K562 (cell line): ENCODE measurements at regions not wholly inside any gene's neighbourhood (a gene's known extent, or its start where the extent isn't known, plus 50 kb on each side); places are given as distances from the start of the nearest gene placed in this dataset.

Source experiments
- ATAC-seq: fragments of 200-7000 bp; cut with Tn5 transposase; 3 replicates; pipeline ENCODE4 v1.9.1; 2020; ENCODE audit warnings: moderate library complexity
- BruUV-seq: library from RNA; stranded (reverse); fragments of 400-500 nt; replicated peaks from 2 replicates; lab custom pipeline; 2021; lab: Mats Ljungman, UMichigan
- CTCF ChIA-PET: fragments of 300-600 bp; formaldehyde crosslinking; extraction: SDS; loops from one replicate; lab custom pipeline; 2021; ENCODE audit warnings: low intra/inter-chr PET ratio; lab: Yijun Ruan, JAX
- POLR2A ChIA-PET: fragments of 300-600, 350-650 bp; sonication (Branson Sonifier 250); formaldehyde crosslinking; extraction: SDS; loops from one replicate; lab custom pipeline; 2021; ENCODE audit warnings: antibody characterized with exemption, inconsistent platforms; lab: Yijun Ruan, JAX
- DNase-seq, 4 experiments: peaks; one replicate each; pipeline versions ENCODE4 v3.0.0 to v3.0.0-alpha.2; 2011 to 2018; ENCODE audit warnings: low spot score in 3 of 4, mixed read lengths in 3 of 4; ENCODE audit errors: extremely low read depth in 1 of 4
- FAIRE-seq: peaks from 2 replicates; lab custom pipeline; 2011; peaks lifted over from hg19 to GRCh38; lab: Jason Lieb, UNC
- H2AFZ ChIP-seq: 2 replicates; pipeline ENCODE4 v1.6.0; 2011; ENCODE audit warnings: low read depth, low read length, control low read depth, inconsistent platforms
- H3K27ac ChIP-seq: fragments of 200-600 bp; 3 replicates; pipeline ENCODE4 v1.8.0; 2011; ENCODE audit warnings: low read depth, mild to moderate bottlenecking, control low read depth, inconsistent platforms, low read length, moderate library complexity, mixed read lengths; ENCODE audit errors: extremely low read depth
- H3K27me3 ChIP-seq, 2 experiments: fragments of 300-600 bp in 1 of 2; 2 replicates in 1 of 2; 3 replicates in 1 of 2; pipeline versions ENCODE4 v1.6.0 to v1.8.0; 2011; ENCODE audit warnings: inconsistent platforms in 2 of 2, low read length in 2 of 2, mild to moderate bottlenecking in 1 of 2, mixed read lengths in 1 of 2, moderate library complexity in 1 of 2; ENCODE audit not compliant: control insufficient read depth in 2 of 2, insufficient read depth in 2 of 2
- H3K36me3 ChIP-seq: fragments of 300-600 bp; 3 replicates; pipeline ENCODE4 v1.8.0; 2011; ENCODE audit warnings: mild to moderate bottlenecking, low read length, inconsistent platforms; ENCODE audit not compliant: control insufficient read depth, insufficient read depth
- H3K4me1 ChIP-seq, 2 experiments: fragments of 200-600 bp in 1 of 2; replicated peaks in 1 of 2; 2 replicates in 1 of 2; 3 replicates in 1 of 2; pipeline versions ENCODE4 v1.5.1 to v1.8.0; 2011; ENCODE audit warnings: inconsistent platforms in 2 of 2, low read length in 2 of 2, mild to moderate bottlenecking in 1 of 2, mixed read lengths in 1 of 2, moderate library complexity in 1 of 2; ENCODE audit not compliant: control insufficient read depth in 2 of 2, insufficient read depth in 2 of 2
- H3K4me2 ChIP-seq: 2 replicates; pipeline ENCODE4 v1.6.1; 2011; ENCODE audit warnings: low read length, control low read depth, inconsistent platforms, mixed read lengths; ENCODE audit not compliant: insufficient read depth
- H3K4me3 ChIP-seq: fragments of 200-600 bp; sonication (generic), shearing (Covaris generic); 2 replicates; pipeline ENCODE4 v1.5.1; 2016; ENCODE audit warnings: control low read depth, inconsistent platforms
- H3K79me2 ChIP-seq: fragments of 200-600 bp; 3 replicates; pipeline ENCODE4 v1.8.0; 2011; ENCODE audit warnings: low read length, inconsistent platforms; ENCODE audit not compliant: control insufficient read depth, insufficient read depth
- H3K9ac ChIP-seq, 2 experiments: 2 replicates each; pipeline versions ENCODE4 v1.6.0 to v1.6.1; 2011; ENCODE audit warnings: low read depth in 2 of 2, low read length in 2 of 2, control low read depth in 1 of 2, inconsistent platforms in 1 of 2, mild to moderate bottlenecking in 1 of 2, mixed read lengths in 1 of 2; ENCODE audit not compliant: insufficient read depth in 1 of 2
- H3K9me1 ChIP-seq: one replicate; pipeline ENCODE4 v1.6.0; 2011; ENCODE audit warnings: inconsistent platforms, mild to moderate bottlenecking, low read length, moderate library complexity; ENCODE audit not compliant: control insufficient read depth, insufficient read depth
- H3K9me3 ChIP-seq: replicated peaks from 2 replicates; pipeline ENCODE4 v1.5.1; 2011; ENCODE audit warnings: low read depth, low read length, inconsistent platforms; ENCODE audit not compliant: control insufficient read depth, insufficient read depth
- H4K20me1 ChIP-seq: replicated peaks from 2 replicates; pipeline ENCODE4 v1.6.1; 2011; ENCODE audit warnings: low read length, inconsistent platforms, mixed read lengths; ENCODE audit not compliant: control insufficient read depth, insufficient read depth
- DNMT1 ChIP-seq: fragments of 450-650 bp; IDR thresholded peaks from 2 replicates; pipeline ENCODE4 v1.6.1; 2016; ENCODE audit warnings: antibody characterized with exemption, mild to moderate bottlenecking
- JUND ChIP-seq, 2 experiments: IDR thresholded peaks; 2 replicates in 1 of 2; 3 replicates in 1 of 2; pipeline ENCODE4 v1.6.1; 2011; ENCODE audit warnings: borderline replicate concordance in 2 of 2, low read depth in 2 of 2, low read length in 2 of 2, improper control_type of control experiment in 1 of 2, missing biosample characterization in 1 of 2, missing genetic modification characterization in 1 of 2, missing genetic modification reagents in 1 of 2
- ZNF561 ChIP-seq: fragments of 450-650 bp; formaldehyde crosslinking; conservative IDR thresholded peaks from 2 replicates; pipeline ENCODE4 v1.4.0; 2020; ENCODE audit warnings: mild to moderate bottlenecking, moderate library complexity
- WGBS: fragments of 100-300 bp; shearing (Covaris generic); methylation state at CpG from one replicate; pipeline ENCODE4 v1.1.6; 2016; ENCODE audit warnings: low coverage, mixed read lengths; ENCODE audit not compliant: insufficient coverage; ENCODE audit errors: missing lambda C conversion rate; 5-methylcytosine and 5-hydroxymethylcytosine counted together
- in situ Hi-C: fragments of 300-500 bp; cut with MboI; formaldehyde crosslinking; loops from 4 replicates; pipeline ENCODE4 v1.15.0; 2018; ENCODE audit warnings: inconsistent platforms, mixed read lengths
- intact Hi-C: fragments of 100-400 bp; cut with micrococcal nuclease; formaldehyde crosslinking; loops from 2 replicates; pipeline ENCODE4 v1.14.2; 2022
- TF ChIP-seq, protein P1 (sequence below): IDR thresholded peaks from 2 replicates; pipeline ENCODE4 v1.6.1; 2016; ENCODE audit warnings: missing genetic modification characterization, missing compliant biosample characterization
- TF ChIP-seq, protein P2 (sequence below): sonication (generic); formaldehyde crosslinking; IDR thresholded peaks from 2 replicates; pipeline ENCODE4 v1.8.1; 2023; ENCODE audit warnings: mild to moderate bottlenecking, missing genetic modification reagents

DNA sequence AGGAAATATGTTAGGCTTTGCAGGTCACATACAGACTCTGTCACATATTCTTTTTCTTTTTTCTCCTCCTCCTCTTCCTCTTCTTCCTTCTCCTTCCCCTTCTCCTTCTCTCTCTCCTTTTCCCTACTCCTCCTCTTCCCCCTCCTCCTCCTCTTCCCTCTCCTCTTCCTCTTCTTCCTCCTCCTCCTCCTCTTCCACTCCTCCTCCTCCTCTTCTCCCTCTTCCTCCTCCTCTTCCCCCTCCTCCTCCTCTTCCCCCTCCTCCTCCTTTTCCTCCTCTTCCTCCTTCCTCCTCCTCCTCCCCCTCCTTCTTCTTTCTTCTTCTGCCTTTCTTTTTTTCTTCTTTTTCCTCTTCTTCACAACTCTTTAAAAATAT is 159.8 kb downstream of the KIF20B start:
- H3K36me3 ChIP-seq = no peaks in the 10 kb centered on the region
- TF ChIP-seq DNMT1 = no peak
- TF ChIP-seq, protein P1, sequence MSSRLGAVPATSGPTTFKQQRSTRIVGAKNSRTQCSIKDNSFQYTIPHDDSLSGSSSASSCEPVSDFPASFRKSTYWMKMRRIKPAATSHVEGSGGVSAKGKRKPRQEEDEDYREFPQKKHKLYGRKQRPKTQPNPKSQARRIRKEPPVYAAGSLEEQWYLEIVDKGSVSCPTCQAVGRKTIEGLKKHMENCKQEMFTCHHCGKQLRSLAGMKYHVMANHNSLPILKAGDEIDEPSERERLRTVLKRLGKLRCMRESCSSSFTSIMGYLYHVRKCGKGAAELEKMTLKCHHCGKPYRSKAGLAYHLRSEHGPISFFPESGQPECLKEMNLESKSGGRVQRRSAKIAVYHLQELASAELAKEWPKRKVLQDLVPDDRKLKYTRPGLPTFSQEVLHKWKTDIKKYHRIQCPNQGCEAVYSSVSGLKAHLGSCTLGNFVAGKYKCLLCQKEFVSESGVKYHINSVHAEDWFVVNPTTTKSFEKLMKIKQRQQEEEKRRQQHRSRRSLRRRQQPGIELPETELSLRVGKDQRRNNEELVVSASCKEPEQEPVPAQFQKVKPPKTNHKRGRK = peak; percentile 84
- no peaks in the 10 kb centered on the region for H3K9me3 ChIP-seq
- H3K9me1 ChIP-seq = no peaks in the 10 kb centered on the region
- no peak overlapping the region for H3K27ac ChIP-seq
- intact Hi-C loops (no loop called here), in situ Hi-C loops (no loop called here)
- FAIRE-seq = no peak
- H3K27me3 ChIP-seq = no peaks in the 10 kb centered on the region
- no peak for DNase-seq
- no peaks in the 10 kb centered on the region for H3K79me2 ChIP-seq
- ChIA-PET POLR2A (no interaction called here), CTCF (no interaction called here)
- no TSS peak for BruUV-seq
- no peaks in the 10 kb centered on the region; a peak in 1 of 5 replicates for H3K4me1 ChIP-seq
- ATAC-seq = no peak
- no peak overlapping the region for H2AFZ ChIP-seq
- no peak overlapping the region for H3K4me2 ChIP-seq
- no peaks in the 10 kb centered on the region for H4K20me1 ChIP-seq
- H3K9ac ChIP-seq = no peak overlapping the region
- no peak overlapping the region for H3K4me3 ChIP-seq

DNA sequence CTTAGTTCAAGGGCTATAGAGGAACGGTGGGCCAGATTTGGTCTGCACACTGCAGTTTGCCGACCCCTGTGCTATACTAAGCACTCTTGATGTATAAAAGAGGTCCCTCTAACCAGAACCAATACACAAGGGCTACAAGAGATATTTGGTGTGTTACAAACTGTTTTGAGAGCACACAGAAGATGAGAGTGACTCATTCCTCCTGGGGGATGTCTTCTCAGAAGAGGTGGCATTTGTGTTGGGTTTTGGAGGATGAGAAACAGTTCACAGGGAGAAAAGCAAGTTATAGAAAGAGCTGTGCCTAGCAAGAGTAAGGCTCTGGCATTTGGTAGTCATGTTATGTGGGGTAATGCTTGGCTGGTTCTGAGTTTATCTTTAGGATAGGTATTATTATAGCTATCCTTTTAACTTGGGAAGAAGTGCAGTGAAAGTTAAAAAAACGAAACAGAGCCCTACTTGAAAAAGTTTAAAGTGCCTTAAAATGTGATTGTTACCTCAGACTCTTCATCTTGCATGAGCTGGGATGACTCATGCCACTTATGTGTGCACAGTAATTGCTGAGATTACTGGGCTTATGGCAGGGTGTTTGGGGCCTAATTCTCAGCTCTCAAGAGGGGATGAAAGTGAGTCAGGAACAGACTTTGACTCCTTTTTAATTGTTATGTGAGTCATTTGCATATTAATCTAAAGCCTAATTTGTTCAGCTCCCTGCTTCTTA is 160.4 kb downstream of the KIF20B start:
- intact Hi-C loops = no loop called here
- FAIRE-seq = no peak

More for the DNA sequence above, 160.4 kb downstream of the KIF20B start:
- no peak overlapping the region for H3K4me2 ChIP-seq
- H3K27ac ChIP-seq = no peak overlapping the region
- in situ Hi-C loops = no loop called here
- no peaks in the 10 kb centered on the region; a peak in 1 of 5 replicates for H3K4me1 ChIP-seq
- no peak for DNase-seq
- ATAC-seq = no peak
- H2AFZ ChIP-seq = no peak overlapping the region
- H3K9me3 ChIP-seq = no peaks in the 10 kb centered on the region
- H3K27me3 ChIP-seq = no peaks in the 10 kb centered on the region
- 3% methylated on average over 3 of the region's 3 CpGs for WGBS
- no peaks in the 10 kb centered on the region for H3K9me1 ChIP-seq
- no peak overlapping the region for H3K9ac ChIP-seq
- no peaks in the 10 kb centered on the region for H3K36me3 ChIP-seq
- TF ChIP-seq, protein P2, sequence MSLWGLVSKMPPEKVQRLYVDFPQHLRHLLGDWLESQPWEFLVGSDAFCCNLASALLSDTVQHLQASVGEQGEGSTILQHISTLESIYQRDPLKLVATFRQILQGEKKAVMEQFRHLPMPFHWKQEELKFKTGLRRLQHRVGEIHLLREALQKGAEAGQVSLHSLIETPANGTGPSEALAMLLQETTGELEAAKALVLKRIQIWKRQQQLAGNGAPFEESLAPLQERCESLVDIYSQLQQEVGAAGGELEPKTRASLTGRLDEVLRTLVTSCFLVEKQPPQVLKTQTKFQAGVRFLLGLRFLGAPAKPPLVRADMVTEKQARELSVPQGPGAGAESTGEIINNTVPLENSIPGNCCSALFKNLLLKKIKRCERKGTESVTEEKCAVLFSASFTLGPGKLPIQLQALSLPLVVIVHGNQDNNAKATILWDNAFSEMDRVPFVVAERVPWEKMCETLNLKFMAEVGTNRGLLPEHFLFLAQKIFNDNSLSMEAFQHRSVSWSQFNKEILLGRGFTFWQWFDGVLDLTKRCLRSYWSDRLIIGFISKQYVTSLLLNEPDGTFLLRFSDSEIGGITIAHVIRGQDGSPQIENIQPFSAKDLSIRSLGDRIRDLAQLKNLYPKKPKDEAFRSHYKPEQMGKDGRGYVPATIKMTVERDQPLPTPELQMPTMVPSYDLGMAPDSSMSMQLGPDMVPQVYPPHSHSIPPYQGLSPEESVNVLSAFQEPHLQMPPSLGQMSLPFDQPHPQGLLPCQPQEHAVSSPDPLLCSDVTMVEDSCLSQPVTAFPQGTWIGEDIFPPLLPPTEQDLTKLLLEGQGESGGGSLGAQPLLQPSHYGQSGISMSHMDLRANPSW (CRISPR knock-in tag) = no peak
- TF ChIP-seq ZNF561 (CRISPR knock-in tag) (no peak), JUND (IDR thresholded peaks at IDR 0.05; ENCODE audit: borderline replicate concordance, low read depth, low read length) (no peak), JUND (tag; IDR thresholded peaks at IDR 0.05; ENCODE audit: borderline replicate concordance, low read depth, low read length) (0 out of 3 replicates have a peak, but pooled peaks have one; percentile 32)
- ChIA-PET POLR2A (no interaction called here), CTCF (no interaction called here)
- no peak overlapping the region for H3K4me3 ChIP-seq
- BruUV-seq = no TSS peak
- H4K20me1 ChIP-seq = no peaks in the 10 kb centered on the region
- no peaks in the 10 kb centered on the region for H3K79me2 ChIP-seq
